GM12864 (cell line): ENCODE measurements at regions not wholly inside any gene's neighbourhood (a gene's known extent, or its start where the extent isn't known, plus 50 kb on each side); places are given as distances from the start of the nearest gene placed in this dataset.

Experiments
- DNase-seq: peaks from one replicate; pipeline ENCODE4 v3.0.0-alpha.2; 2011; ENCODE audit warnings: low read depth
- H3K4me3 ChIP-seq: 2 replicates; pipeline ENCODE4 v1.5.1; 2011; ENCODE audit warnings: mild to moderate bottlenecking, low read depth, low read length, control low read depth
- TF ChIP-seq, protein P1 (sequence below): IDR thresholded peaks from 2 replicates; pipeline ENCODE4 v1.5.1; 2011; ENCODE audit warnings: low read depth, mild to moderate bottlenecking, moderate library complexity, low read length, control low read depth, inconsistent platforms; ENCODE audit errors: missing control alignments

DNA sequence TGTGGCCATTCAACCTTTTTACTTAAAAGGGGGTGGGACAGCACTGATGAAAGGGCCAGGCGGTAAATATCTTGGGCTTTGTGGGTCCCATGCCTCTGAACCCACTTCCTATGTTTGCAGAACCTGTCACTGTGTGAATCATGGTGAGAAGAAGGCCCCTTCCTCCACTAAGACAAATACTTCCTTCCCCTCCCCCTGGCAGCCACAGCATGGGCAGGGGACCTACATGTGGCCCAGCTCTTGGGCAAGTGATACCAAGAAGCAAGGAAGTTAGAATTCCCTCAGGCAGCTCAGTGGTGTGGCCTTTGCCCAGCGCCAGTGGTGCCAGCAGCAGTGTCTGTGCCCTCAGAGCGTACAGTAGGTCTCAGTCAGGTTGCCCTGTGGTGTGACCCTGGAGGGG is 168.6 kb downstream of the TRIM33 start:
- no peak overlapping the region for H3K4me3 ChIP-seq
- no peak for DNase-seq
- TF ChIP-seq, protein P1, sequence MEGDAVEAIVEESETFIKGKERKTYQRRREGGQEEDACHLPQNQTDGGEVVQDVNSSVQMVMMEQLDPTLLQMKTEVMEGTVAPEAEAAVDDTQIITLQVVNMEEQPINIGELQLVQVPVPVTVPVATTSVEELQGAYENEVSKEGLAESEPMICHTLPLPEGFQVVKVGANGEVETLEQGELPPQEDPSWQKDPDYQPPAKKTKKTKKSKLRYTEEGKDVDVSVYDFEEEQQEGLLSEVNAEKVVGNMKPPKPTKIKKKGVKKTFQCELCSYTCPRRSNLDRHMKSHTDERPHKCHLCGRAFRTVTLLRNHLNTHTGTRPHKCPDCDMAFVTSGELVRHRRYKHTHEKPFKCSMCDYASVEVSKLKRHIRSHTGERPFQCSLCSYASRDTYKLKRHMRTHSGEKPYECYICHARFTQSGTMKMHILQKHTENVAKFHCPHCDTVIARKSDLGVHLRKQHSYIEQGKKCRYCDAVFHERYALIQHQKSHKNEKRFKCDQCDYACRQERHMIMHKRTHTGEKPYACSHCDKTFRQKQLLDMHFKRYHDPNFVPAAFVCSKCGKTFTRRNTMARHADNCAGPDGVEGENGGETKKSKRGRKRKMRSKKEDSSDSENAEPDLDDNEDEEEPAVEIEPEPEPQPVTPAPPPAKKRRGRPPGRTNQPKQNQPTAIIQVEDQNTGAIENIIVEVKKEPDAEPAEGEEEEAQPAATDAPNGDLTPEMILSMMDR = no peak

DNA sequence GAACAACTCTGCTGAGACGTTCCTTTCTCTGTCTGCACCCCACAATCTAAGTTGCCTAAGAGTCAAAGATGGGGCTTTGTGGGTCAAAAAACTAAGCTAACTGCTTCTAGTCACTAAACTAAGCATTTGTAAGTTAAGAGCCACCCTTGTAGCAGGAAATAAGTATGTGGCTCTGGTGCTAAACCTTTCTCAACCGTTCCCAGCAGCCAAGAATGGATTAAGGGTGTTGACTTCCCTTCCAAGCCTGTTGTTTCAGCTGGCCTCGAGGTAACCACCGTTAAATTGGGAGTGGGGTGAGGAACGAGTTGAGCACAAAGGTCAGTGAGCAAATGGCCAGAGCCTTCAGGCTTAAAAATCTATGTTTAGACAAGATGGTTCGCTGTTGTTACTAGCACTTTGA is 169.1 kb downstream of the TRIM33 start:
- TF ChIP-seq, protein P1 = no peak
- H3K4me3 ChIP-seq = no peak overlapping the region
- no peak for DNase-seq

DNA sequence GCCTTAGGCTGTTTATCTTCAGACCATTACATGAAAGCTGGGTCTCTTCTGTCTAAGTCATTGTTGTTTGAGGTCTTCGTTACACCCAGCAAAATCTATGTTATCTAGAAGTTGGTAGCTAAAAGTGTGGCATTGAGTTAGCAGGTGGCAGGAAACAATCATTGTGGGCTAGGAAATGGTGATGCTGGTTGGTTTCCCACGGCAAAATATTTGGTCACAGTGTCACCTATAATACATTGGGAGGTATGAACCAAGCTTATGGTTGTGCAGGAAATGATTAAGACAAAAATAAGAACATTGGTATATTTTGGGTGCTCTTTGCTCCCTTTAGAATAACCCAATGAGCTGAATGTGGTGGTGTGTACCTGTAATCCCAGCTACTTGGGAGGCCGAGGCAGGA is 169.7 kb downstream of the TRIM33 start:
- no peak for DNase-seq
- TF ChIP-seq, protein P1 = no peak
- no peak overlapping the region for H3K4me3 ChIP-seq

DNA sequence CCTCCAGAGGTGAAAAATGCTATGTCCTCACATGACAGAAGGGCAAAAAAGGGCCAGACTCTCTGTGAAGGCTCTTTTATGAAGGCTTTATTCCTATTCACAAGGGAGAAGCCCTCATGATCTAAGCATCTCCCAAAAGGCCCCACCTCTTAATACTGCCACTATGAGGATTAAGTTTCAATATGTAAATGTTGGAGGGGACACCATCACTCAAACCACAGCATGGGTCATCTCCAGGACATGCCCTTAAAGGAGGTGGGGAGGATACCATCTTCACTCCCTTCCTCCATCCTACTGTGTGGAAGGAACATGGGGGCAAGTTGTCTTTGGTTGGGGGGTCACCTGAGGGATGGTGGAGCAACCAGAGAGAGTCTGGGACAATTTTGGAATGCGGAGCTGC is 170.1 kb downstream of the TRIM33 start:
- no peak for DNase-seq
- no peak overlapping the region for H3K4me3 ChIP-seq
- TF ChIP-seq, protein P1 = no peak

DNA sequence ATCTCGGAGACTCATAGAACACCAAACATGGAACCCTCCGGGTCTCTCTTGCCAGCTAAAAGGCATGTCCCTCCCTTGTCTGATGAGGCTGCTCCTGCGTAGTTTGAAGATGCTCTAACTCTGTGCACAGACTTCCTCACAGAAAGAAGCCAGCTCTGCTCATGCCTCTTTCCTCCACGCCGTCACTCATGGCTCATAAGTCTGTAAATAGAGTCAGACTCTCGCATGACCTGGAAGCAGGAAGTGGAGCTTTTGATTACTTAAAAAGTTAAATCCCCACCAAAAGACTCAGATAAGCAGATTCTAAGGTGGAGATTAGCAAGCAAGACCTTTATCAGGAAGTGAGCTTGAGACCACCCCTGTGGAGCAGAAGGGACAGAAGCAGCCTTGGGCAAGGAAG is 171.6 kb downstream of the TRIM33 start:
- no peak for DNase-seq
- TF ChIP-seq, protein P1 = no peak
- H3K4me3 ChIP-seq = no peak overlapping the region

DNA sequence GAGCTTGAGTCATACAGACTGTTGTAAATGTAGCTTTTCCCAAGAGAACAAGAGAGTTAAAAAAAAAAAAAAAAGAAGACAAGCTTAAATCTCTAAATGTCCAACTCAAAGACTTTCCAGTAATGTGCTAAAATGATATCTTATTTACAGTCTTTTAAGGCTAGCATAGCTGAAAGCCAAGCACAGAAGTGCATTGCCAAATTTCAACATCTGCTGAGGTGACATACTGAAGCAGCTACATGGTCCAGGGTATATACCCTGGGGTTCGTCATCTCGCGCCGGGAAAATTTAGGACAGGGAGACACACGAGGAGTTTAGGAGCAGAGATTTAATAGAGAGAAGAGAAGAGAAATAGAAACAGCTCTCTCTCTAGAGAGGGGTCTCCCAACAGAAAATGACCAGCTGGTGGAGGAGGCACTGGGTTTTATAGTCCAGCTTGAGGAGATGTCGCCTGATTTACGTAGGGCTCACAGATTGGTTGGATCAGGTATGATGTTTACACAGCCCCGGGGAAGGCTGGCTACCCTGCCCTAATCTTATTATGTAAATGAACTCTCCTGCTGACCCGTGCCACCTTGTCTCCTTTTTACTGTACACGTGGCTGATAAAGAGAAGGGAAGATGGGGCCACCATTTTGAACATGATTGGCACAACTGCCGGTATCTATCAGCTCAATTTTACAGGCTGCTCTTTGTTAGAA is 172.7 kb downstream of the TRIM33 start:
- no peak for DNase-seq
- no peak overlapping the region for H3K4me3 ChIP-seq
- TF ChIP-seq, protein P1 = no peak

DNA sequence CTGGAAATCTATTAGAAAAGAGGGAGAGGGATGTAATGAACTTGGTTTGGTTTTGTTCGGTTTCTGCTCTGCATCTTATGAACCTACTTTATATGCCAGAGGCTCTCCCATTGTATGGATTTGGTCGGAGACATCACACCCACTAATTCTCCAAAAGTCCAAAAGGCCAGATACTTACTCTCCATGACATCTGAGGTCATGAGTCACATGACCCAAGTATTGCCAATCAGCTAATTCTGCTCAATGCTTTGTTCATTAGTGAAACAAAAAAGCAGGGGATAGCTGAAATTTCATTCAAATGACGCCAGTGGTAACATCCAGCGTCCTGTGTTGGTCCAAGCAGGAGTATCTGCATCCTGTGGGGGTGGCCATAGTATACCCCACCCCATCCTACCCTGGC is 173.6 kb downstream of the TRIM33 start:
- TF ChIP-seq, protein P1 = no peak
- no peak for DNase-seq
- no peak overlapping the region for H3K4me3 ChIP-seq
